Nephron (organoid): ENCODE measurements at regions not wholly inside any gene's neighbourhood (a gene's known extent, or its start where the extent isn't known, plus 50 kb on each side); places are given as distances from the start of the nearest gene placed in this dataset.

Experiments
- H3K27ac Mint-ChIP-seq, 3 experiments: 2 replicates each; pipeline ENCODE4 v1.8.0; 2020; ENCODE audit warnings: mixed read lengths in 3 of 3, mild to moderate bottlenecking in 2 of 3, moderate library complexity in 1 of 3
- H3K27me3 Mint-ChIP-seq: 2 replicates; pipeline ENCODE4 v1.8.0; 2021; ENCODE audit warnings: low read depth, mild to moderate bottlenecking, moderate library complexity, mixed read lengths
- H3K36me3 Mint-ChIP-seq: 2 replicates; pipeline ENCODE4 v1.8.0; 2020; ENCODE audit warnings: low read depth, mixed read lengths
- H3K4me1 Mint-ChIP-seq: 2 replicates; pipeline ENCODE4 v1.8.0; 2020; ENCODE audit warnings: mixed read lengths
- H3K4me3 Mint-ChIP-seq, 3 experiments: 2 replicates each; pipeline ENCODE4 v1.8.0; 2020; ENCODE audit warnings: mild to moderate bottlenecking in 3 of 3, mixed read lengths in 3 of 3, moderate library complexity in 2 of 3
- H3K9me3 Mint-ChIP-seq: 2 replicates; pipeline ENCODE4 v1.8.0; 2020; ENCODE audit warnings: mixed read lengths
- TF ChIP-seq, protein P1 (sequence below), 3 experiments: fragments of 200-600 bp; sonication (generic); IDR thresholded peaks; one replicate each; pipeline ENCODE4 v1.5.0; 2021; ENCODE audit warnings: antibody characterized with exemption in 3 of 3; ENCODE audit not compliant: unreplicated experiment in 3 of 3

DNA sequence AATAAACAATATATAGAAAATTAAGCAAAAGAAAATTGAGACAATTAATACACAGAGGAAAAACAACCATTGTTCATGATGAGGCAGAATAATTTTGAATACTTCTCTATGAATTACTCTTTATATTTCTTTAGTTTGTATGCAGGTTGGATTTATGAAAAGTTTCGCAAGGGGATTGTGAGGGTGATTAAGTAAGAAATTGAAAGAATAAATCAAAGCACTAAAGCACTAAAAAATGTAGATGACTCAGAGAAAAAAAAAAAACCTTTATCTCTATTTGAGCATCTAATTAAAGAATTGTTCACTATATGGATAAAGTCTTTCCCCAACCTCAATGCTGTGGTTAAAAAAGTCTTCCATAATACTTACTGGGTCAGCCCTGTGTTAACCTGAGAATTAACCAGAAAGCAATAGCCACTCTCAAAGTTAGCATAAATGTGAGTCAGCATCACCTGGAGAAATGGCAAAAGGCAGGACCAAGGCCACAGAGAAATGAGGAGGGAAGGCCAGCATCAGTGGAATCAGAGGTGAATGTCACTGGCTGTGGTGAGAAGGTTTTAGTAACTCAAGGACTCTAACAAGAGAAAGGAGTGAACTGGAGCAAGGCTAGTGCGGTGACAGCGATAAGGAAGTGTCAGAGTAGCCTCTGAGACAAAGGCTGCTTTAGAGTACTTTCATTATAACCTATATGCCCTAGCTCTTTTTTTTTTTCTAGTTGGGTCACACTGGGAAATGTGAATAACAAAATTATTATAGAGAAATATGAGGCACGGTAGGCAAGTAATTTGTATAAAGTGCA lies 310.4 kb downstream of the KCNC2 start:
- H3K4me3 Mint-ChIP-seq, result no peak overlapping the region
- no peaks in the 10 kb centered on the region for H3K9me3 Mint-ChIP-seq
- TF ChIP-seq, protein P1, sequence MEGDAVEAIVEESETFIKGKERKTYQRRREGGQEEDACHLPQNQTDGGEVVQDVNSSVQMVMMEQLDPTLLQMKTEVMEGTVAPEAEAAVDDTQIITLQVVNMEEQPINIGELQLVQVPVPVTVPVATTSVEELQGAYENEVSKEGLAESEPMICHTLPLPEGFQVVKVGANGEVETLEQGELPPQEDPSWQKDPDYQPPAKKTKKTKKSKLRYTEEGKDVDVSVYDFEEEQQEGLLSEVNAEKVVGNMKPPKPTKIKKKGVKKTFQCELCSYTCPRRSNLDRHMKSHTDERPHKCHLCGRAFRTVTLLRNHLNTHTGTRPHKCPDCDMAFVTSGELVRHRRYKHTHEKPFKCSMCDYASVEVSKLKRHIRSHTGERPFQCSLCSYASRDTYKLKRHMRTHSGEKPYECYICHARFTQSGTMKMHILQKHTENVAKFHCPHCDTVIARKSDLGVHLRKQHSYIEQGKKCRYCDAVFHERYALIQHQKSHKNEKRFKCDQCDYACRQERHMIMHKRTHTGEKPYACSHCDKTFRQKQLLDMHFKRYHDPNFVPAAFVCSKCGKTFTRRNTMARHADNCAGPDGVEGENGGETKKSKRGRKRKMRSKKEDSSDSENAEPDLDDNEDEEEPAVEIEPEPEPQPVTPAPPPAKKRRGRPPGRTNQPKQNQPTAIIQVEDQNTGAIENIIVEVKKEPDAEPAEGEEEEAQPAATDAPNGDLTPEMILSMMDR (IDR thresholded peaks at IDR 0.05; ENCODE audit: unreplicated experiment in 3 of 3), result no peak
- H3K4me1 Mint-ChIP-seq, result no peaks in the 10 kb centered on the region
- H3K27ac Mint-ChIP-seq, result no peak overlapping the region
- no peaks in the 10 kb centered on the region for H3K27me3 Mint-ChIP-seq
- H3K36me3 Mint-ChIP-seq, result no peaks in the 10 kb centered on the region

DNA sequence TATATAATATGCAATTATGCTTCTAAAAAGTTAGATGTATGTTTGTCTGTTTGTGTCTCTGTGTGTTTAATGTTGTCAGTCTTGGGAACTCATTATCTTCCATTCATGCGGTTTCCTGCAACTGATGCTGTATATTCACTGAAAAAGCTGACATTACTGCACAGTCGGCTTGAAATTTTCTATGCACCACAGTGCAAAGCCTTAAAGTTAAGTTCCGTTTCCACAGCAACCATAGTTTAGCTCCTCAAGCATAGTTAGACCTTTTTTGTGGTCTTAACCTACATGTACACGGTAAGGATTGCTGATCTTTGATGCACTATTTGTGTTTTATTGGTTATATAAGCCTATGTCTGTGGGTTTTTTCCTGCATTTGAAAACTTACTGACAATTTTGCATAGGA lies 309.4 kb downstream of the KCNC2 start:
- Mint-ChIP-seq H3K9me3 (no peaks in the 10 kb centered on the region), H3K4me1 (no peaks in the 10 kb centered on the region), H3K27ac (no peak overlapping the region), H3K36me3 (no peaks in the 10 kb centered on the region), H3K4me3 (no peak overlapping the region), H3K27me3 (no peaks in the 10 kb centered on the region)
- TF ChIP-seq, protein P1 (IDR thresholded peaks at IDR 0.05; ENCODE audit: unreplicated experiment in 3 of 3), result no peak

DNA sequence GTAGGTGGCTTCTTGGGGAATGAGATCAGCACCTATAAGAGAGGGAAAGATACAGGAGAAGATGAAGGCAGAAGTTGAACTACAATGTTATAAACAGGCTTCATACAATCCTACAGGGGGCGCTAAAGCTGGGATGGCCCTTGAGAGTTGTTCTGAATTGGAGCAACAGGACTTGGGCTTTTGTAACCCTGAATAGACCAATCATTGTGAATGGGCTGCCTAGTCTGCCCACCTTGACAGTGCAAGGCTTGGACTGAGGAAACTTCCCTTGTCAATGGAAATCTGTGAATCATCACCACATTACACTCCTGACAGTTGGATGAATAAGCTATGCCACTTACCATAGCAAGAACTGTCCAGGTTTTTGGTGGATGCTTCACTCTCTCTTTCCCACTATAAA lies 306.1 kb downstream of the KCNC2 start:
- Mint-ChIP-seq H3K4me3 (no peak overlapping the region), H3K27ac (no peak overlapping the region), H3K4me1 (no peaks in the 10 kb centered on the region), H3K9me3 (no peaks in the 10 kb centered on the region), H3K27me3 (no peaks in the 10 kb centered on the region), H3K36me3 (no peaks in the 10 kb centered on the region)
- TF ChIP-seq, protein P1 (IDR thresholded peaks at IDR 0.05; ENCODE audit: unreplicated experiment in 3 of 3), result no peak

DNA sequence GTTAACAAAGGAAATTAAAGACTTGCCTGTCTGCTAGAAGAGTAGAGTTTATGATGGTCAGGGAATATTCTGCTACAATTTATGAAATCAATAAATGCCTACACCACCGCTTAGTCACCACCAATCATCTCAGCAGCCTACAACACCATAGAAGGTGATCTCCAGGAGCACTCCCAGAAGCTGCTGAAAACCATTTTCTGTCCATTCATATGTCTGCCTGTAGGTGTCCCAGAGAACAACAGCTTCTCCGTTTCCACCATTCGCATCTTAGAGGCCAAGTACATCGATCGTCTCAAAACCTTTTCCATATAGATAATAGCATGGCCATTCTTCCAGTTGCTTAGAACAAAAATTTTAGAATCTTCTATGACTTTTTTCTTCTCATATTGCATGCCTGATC lies 303.4 kb downstream of the KCNC2 start:
- Mint-ChIP-seq H3K27me3 (no peaks in the 10 kb centered on the region), H3K4me3 (no peak overlapping the region), H3K27ac (no peak overlapping the region), H3K36me3 (no peaks in the 10 kb centered on the region), H3K4me1 (no peaks in the 10 kb centered on the region), H3K9me3 (no peaks in the 10 kb centered on the region)
- TF ChIP-seq, protein P1 (IDR thresholded peaks at IDR 0.05; ENCODE audit: unreplicated experiment in 3 of 3), result no peak

DNA sequence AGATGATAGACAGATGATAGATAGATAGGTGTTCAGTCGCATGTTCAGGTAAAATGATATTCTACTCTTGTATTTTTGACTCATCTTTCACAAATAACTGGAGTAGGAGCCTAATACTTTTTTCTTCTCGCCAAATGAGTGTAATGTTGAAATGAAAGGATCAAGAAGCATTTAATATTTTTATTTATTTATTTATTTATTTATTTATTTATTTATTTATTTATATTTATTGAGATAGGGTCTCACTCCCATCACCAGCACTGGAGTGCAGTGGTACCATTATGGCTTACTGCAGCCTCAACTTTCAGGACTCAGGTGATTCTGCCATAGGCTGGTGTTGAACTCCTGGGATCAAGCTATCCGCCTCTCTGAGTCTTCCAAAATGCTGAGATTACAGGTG lies 298.8 kb downstream of the KCNC2 start:
- no peaks in the 10 kb centered on the region for H3K27me3 Mint-ChIP-seq
- H3K9me3 Mint-ChIP-seq, result no peaks in the 10 kb centered on the region
- no peak overlapping the region for H3K4me3 Mint-ChIP-seq
- H3K4me1 Mint-ChIP-seq, result no peaks in the 10 kb centered on the region
- H3K36me3 Mint-ChIP-seq, result no peaks in the 10 kb centered on the region
- no peak overlapping the region for H3K27ac Mint-ChIP-seq
- TF ChIP-seq, protein P1 (IDR thresholded peaks at IDR 0.05; ENCODE audit: unreplicated experiment in 3 of 3), result no peak

DNA sequence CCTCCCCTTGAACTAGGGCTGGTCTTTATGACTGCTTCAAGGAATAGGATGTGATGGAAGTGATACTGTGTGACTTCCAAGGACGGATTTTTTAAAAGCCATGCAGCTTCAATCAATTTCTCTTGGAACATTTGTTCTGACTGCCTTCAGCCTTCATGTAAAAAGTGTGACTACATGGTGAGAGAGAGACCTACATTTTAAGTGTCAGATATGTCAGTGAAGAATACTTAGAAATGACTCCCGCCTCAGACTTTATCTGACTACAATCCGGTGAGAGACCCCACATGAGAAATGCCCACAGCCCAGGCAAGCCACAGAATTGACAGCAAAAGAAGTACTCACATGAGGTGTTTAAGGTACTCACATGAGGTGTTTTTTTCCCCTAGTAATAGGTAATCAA lies 295.3 kb downstream of the KCNC2 start:
- H3K27ac Mint-ChIP-seq, result no peak overlapping the region
- no peaks in the 10 kb centered on the region for H3K4me1 Mint-ChIP-seq
- H3K4me3 Mint-ChIP-seq, result no peak overlapping the region
- no peaks in the 10 kb centered on the region for H3K9me3 Mint-ChIP-seq
- TF ChIP-seq, protein P1 (IDR thresholded peaks at IDR 0.05; ENCODE audit: unreplicated experiment in 3 of 3), result no peak
- H3K36me3 Mint-ChIP-seq, result no peaks in the 10 kb centered on the region
- no peaks in the 10 kb centered on the region for H3K27me3 Mint-ChIP-seq
